ENCODE measurements at regions not wholly inside any gene's neighbourhood (a gene's known extent, or its start where the extent isn't known, plus 50 kb on each side); places are given as distances from the start of the nearest gene placed in this dataset.

- no peak for TF ChIP-seq CTCF (IDR thresholded peaks at IDR 0.05; ENCODE audit: low read length, missing control alignments)
- DNase-seq (ENCODE audit: low read depth), result peak; percentile 39
- no peak overlapping the region for H3K4me3 ChIP-seq (replicated peaks; ENCODE audit: low read depth, low read length)
Measured at GRCh38 chr6:88358846-88359245, 192.7 kb upstream of the CNR1 start.

GRCh38 chr6:88349511-88349910, 183.4 kb upstream of the CNR1 start:
- H3K4me3 ChIP-seq (replicated peaks; ENCODE audit: low read depth, low read length), result no peak overlapping the region
- no peak for TF ChIP-seq CTCF (IDR thresholded peaks at IDR 0.05; ENCODE audit: low read length, missing control alignments)
- peak; percentile 79 for DNase-seq (ENCODE audit: low read depth)

GRCh38 chr6:88342336-88342735, 176.2 kb upstream of the CNR1 start:
- no peak overlapping the region for H3K4me3 ChIP-seq (replicated peaks; ENCODE audit: low read depth, low read length)
- TF ChIP-seq CTCF (IDR thresholded peaks at IDR 0.05; ENCODE audit: low read length, missing control alignments), result no peak
- DNase-seq (ENCODE audit: low read depth), result no peak

GRCh38 chr6:88339761-88340160, 173.6 kb upstream of the CNR1 start:
- no peak for TF ChIP-seq CTCF (IDR thresholded peaks at IDR 0.05; ENCODE audit: low read length, missing control alignments)
- no peak for DNase-seq (ENCODE audit: low read depth)
- no peak overlapping the region for H3K4me3 ChIP-seq (replicated peaks; ENCODE audit: low read depth, low read length)

GRCh38 chr6:88321306-88321705, 155.2 kb upstream of the CNR1 start:
- TF ChIP-seq CTCF (IDR thresholded peaks at IDR 0.05; ENCODE audit: low read length, missing control alignments), result no peak
- no peak overlapping the region for H3K4me3 ChIP-seq (replicated peaks; ENCODE audit: low read depth, low read length)
- DNase-seq (ENCODE audit: low read depth), result no peak

GRCh38 chr6:88311561-88311960, 145.4 kb upstream of the CNR1 start:
- DNase-seq (ENCODE audit: low read depth), result no peak
- TF ChIP-seq CTCF (IDR thresholded peaks at IDR 0.05; ENCODE audit: low read length, missing control alignments), result no peak
- no peak overlapping the region for H3K4me3 ChIP-seq (replicated peaks; ENCODE audit: low read depth, low read length)

- no peak overlapping the region for H3K4me3 ChIP-seq (replicated peaks; ENCODE audit: low read depth, low read length)
- DNase-seq (ENCODE audit: low read depth), result no peak
- no peak for TF ChIP-seq CTCF (IDR thresholded peaks at IDR 0.05; ENCODE audit: low read length, missing control alignments)
Measured at GRCh38 chr6:88304520-88304919, 138.4 kb upstream of the CNR1 start.
